ENCODE measurements at regions not wholly inside any gene's neighbourhood (a gene's known extent, or its start where the extent isn't known, plus 50 kb on each side); places are given as distances from the start of the nearest gene placed in this dataset.
A peak's percentile ranks its signal among the peaks of the same experiment; 100 is the strongest.
"Not testable (repeated sequence)": the region's sequence is repeated elsewhere in the genome, so short reads cannot be mapped to it uniquely, and the experiment has no call there.

DNA sequence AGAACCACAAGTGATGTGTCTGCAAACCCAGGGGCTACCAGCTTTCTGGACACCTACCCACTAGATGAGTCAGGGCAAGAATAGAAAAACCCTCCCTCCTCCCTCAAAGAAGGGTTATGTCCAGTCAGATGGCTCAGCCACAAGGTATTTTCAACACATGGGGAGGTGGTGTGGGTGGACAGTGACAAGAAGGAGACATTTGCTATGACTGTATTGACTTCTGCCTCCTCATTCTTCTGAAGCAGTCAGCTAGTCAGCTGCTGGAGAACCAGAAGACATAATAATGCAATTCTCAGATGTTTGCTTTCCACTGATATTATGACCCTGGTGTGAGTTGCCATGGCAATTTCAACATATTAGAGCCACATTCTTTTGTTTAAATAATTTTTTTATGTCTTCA is 66.7 kb upstream of the GOLGA8B start:
- peak; percentile 10 for DNase-seq

GRCh38 chr15:34648294-34648631 is 64.8 kb upstream of the GOLGA8B start:
- DNase-seq: no peak

DNA sequence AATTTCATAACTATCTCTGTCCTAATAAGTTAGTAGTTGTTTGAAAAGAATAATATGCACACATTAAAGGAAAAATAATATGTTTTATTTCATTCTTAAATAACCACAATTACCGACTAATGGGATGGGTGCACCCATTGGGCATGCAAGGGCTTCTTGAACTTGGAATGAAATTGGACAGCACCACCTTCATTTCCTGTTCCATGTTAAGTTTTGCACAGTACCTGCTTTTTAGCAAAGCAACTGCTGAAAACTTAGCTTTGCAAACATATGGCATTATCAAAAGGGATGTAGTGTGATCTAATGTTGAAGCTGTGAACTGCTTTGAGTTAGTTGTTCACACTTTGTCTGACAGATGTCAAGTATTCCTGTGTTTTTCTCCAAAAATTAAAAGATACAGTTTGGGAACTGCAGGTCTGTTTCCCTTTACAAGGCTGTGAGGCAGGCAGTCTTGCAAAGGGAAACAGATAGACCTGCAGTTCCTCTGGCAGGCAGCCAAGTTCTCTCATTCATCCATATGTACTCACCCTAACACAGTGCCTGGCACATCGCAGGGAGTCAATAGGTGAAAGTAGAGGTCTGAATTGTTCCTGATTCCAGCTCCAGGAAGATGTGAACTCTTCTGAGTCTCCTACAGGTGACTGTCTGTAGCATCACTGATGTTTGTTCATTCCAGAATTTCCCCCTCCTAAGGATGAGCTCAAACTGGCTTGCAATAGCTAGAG is 64.3 kb upstream of the GOLGA8B start:
- DNase-seq: no peak

- no peak for DNase-seq
Measured at GRCh38 chr15:34646918-34647317, 63.5 kb upstream of the GOLGA8B start.

DNA sequence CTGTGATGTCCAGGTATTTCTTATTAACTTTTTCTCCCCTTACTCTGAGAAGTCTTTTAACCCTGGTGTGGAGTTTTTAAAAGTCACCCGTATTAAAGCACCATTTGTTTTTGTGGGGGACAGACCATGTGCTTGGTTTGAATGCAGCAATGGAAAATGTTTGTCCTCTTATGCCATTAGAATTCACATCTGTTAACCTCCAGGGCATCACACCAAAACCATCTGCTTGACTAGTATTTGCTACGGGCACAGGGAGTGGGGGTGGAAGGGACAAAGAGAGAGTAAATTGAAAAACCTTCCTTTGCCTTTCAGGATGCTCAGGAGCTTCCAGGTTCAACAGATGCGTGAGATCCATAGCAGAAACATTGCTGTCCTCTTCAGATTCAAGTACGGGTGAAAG is 61.4 kb upstream of the GOLGA8B start:
- DNase-seq: no peak

- DNase-seq: peak; percentile 78
Measured at GRCh38 chr15:34644061-34644460, 60.6 kb upstream of the GOLGA8B start.

GRCh38 chr15:34642247-34642646 is 58.8 kb upstream of the GOLGA8B start:
- DNase-seq: no peak

DNA sequence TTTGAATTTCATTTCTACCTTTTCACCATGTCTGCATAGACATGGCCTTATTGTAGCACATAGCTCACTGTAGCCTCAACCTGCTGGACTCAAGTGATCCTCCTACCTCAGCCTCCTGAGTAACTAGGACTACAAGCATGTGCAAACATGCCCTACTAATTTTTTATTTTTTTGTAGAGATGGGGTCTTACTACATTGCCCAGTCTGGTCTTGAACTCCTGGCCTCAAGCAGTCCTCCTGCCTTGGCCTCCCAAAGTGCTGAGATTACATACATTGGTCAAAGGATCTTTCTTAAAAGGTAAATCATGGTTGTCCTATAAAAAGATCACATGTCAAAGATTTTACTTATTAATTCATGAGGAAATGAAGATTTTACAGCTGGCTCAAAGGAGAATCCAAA is 57.2 kb upstream of the GOLGA8B start:
- no peak for DNase-seq

DNA sequence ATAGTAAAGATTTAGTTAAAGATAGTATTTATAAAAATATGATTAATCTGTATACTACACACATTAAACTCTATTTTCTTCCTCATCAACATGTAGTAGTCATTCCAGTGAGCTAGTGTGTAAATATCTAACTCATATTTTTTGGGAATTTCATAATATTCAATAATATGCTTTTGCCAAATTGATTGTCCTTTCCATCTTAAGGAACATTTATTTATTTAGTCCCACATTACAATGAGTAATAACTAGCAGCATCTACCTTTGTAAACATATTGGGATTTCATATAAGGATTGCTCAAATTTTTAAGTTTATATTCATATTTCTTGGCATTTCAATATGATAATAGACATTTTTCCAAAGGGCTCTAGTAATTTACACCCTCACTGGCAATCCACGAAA is 53.9 kb upstream of the GOLGA8B start:
- DNase-seq: no peak

DNA sequence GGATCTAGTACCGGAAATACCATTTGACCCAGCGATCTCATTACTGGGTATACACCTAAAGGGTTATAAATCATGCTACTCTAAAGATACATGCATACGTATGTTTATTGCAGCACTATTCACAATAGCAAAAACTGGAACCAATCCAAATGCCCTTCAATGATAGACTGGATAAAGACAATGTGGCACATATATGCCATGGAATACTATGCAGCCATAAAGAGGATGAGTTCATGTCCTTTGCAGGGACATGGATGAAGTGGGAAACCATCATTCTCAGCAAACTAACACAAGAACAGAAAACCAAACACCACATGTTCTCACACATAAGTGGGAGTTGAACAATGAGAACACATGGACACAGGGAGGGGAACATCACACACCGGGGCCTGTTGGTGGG is 50.2 kb upstream of the GOLGA8B start:
- DNase-seq: not testable (repeated sequence)

Measured in fibroblast of upper back skin (primary cell).